Nephron (organoid): ENCODE measurements at regions not wholly inside any gene's neighbourhood (a gene's known extent, or its start where the extent isn't known, plus 50 kb on each side); places are given as distances from the start of the nearest gene placed in this dataset.
A peak's percentile ranks its signal among the peaks of the same experiment; 100 is the strongest.
"Not testable (repeated sequence)": the region's sequence is repeated elsewhere in the genome, so short reads cannot be mapped to it uniquely, and the experiment has no call there.

Source experiments
- H3K27ac Mint-ChIP-seq, 3 experiments: 2 replicates each; pipeline ENCODE4 v1.8.0; 2020; ENCODE audit warnings: mixed read lengths in 3 of 3, mild to moderate bottlenecking in 2 of 3, moderate library complexity in 1 of 3
- H3K27me3 Mint-ChIP-seq: 2 replicates; pipeline ENCODE4 v1.8.0; 2021; ENCODE audit warnings: low read depth, mild to moderate bottlenecking, moderate library complexity, mixed read lengths
- H3K36me3 Mint-ChIP-seq: 2 replicates; pipeline ENCODE4 v1.8.0; 2020; ENCODE audit warnings: low read depth, mixed read lengths
- H3K4me1 Mint-ChIP-seq: 2 replicates; pipeline ENCODE4 v1.8.0; 2020; ENCODE audit warnings: mixed read lengths
- H3K4me3 Mint-ChIP-seq, 3 experiments: 2 replicates each; pipeline ENCODE4 v1.8.0; 2020; ENCODE audit warnings: mild to moderate bottlenecking in 3 of 3, mixed read lengths in 3 of 3, moderate library complexity in 2 of 3
- H3K9me3 Mint-ChIP-seq: 2 replicates; pipeline ENCODE4 v1.8.0; 2020; ENCODE audit warnings: mixed read lengths
- TF ChIP-seq, protein P1 (sequence below), 3 experiments: fragments of 200-600 bp; sonication (generic); IDR thresholded peaks; one replicate each; pipeline ENCODE4 v1.5.0; 2021; ENCODE audit warnings: antibody characterized with exemption in 3 of 3; ENCODE audit not compliant: unreplicated experiment in 3 of 3

DNA sequence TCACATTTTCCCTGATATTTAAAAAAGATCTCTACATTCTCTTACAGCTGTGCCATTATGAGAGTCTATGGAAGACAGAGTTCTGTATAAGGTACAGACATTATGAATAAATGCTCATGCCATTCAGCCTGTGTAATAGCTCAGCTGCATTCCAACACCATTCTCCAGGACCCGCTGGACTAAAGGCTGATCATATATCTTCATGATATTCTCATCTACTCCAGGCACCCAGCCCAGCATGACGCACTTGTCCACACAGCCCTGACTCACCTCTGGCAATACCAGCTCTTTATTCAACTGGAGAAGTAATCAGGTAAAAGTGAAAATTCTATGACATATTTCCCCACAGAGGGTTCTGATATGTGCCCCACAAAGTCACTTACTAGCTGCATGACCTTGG lies 437.5 kb upstream of the FGF16 start:
- Mint-ChIP-seq H3K4me3 (no peak overlapping the region), H3K27me3 (no peaks in the 10 kb centered on the region), H3K27ac (peak overlapping the region in 2 of 3 experiments; percentile 42 to 66), H3K4me1 (no peaks in the 10 kb centered on the region), H3K9me3 (peaks cover 2% of the 10 kb centered on the region), H3K36me3 (no peaks in the 10 kb centered on the region)
- TF ChIP-seq, protein P1, sequence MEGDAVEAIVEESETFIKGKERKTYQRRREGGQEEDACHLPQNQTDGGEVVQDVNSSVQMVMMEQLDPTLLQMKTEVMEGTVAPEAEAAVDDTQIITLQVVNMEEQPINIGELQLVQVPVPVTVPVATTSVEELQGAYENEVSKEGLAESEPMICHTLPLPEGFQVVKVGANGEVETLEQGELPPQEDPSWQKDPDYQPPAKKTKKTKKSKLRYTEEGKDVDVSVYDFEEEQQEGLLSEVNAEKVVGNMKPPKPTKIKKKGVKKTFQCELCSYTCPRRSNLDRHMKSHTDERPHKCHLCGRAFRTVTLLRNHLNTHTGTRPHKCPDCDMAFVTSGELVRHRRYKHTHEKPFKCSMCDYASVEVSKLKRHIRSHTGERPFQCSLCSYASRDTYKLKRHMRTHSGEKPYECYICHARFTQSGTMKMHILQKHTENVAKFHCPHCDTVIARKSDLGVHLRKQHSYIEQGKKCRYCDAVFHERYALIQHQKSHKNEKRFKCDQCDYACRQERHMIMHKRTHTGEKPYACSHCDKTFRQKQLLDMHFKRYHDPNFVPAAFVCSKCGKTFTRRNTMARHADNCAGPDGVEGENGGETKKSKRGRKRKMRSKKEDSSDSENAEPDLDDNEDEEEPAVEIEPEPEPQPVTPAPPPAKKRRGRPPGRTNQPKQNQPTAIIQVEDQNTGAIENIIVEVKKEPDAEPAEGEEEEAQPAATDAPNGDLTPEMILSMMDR (IDR thresholded peaks at IDR 0.05; ENCODE audit: unreplicated experiment in 3 of 3), result no peak

DNA sequence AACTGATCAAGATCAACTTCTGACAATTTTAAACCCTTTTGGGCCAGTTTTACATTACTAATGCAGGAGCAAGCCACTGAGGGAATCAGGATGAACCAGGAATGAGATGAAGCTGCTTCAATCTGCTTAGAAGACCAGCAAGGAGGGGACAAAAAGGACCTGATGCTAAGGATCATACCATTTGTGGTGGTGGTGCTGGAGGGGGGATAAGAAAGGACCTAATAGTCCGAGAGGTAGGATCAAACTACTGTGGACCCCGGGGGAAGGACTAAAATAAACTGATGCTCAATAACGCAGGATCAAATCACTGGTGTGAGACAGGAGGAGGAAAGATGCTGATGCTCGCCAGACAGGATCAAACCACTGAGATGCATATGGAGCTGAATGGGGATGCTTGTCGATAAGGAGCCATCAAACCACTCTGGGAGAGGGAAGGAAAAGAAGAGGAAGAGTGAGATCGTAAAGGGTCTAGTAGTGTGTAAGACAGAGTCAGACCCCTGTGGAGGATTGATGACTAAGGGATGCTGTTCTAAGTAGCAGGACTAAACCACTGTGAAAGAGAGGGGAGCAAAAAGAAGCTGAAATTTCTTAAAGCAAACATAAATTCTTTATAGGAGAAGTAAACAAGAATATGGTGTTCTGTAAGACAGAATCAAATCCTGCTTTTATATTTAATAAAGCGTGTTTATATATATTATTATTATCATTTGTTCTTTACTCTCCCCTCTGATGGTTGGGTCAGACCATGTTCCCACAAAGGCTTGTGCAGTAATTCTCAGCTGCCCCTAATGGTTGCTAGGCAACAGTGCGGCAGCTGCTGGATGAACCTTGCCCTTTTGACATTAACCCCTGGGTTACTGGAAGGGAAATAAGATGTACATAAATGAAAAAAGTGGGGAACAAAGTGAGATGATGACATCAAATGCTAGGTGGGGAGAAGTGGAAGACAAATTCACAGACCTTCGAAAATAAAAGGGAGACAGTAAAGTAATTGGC lies 432.5 kb upstream of the FGF16 start:
- TF ChIP-seq, protein P1 (IDR thresholded peaks at IDR 0.05; ENCODE audit: unreplicated experiment in 3 of 3), result no peak
- Mint-ChIP-seq H3K4me1 (no peaks in the 10 kb centered on the region), H3K4me3 (no peak overlapping the region), H3K27ac (no peak overlapping the region), H3K36me3 (no peaks in the 10 kb centered on the region), H3K27me3 (no peaks in the 10 kb centered on the region), H3K9me3 (peaks cover 6% of the 10 kb centered on the region)

DNA sequence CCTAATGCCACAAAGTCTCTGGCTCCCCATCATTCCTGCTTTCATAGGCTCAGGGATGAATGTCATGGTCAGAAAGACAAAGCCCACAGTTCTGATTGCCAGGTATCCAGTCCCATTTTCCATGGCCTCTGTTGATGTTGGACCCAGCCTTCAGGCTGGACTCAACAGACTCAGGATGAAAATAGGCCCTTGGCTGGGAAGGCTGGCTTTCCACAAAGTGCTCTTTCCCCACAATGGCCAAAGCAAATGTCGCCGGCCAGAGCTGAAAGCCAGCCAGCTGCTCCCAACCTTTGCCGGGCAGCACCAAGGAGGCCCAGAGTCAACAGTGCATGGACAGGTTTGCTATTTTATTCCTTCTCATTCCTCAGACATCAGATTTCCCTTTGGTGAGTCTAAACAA lies 430.1 kb upstream of the FGF16 start:
- Mint-ChIP-seq H3K4me3 (no peak overlapping the region), H3K36me3 (no peaks in the 10 kb centered on the region), H3K27ac (no peak overlapping the region), H3K27me3 (no peaks in the 10 kb centered on the region), H3K4me1 (no peaks in the 10 kb centered on the region), H3K9me3 (peaks cover 4% of the 10 kb centered on the region)
- TF ChIP-seq, protein P1 (IDR thresholded peaks at IDR 0.05; ENCODE audit: unreplicated experiment in 3 of 3), result no peak

DNA sequence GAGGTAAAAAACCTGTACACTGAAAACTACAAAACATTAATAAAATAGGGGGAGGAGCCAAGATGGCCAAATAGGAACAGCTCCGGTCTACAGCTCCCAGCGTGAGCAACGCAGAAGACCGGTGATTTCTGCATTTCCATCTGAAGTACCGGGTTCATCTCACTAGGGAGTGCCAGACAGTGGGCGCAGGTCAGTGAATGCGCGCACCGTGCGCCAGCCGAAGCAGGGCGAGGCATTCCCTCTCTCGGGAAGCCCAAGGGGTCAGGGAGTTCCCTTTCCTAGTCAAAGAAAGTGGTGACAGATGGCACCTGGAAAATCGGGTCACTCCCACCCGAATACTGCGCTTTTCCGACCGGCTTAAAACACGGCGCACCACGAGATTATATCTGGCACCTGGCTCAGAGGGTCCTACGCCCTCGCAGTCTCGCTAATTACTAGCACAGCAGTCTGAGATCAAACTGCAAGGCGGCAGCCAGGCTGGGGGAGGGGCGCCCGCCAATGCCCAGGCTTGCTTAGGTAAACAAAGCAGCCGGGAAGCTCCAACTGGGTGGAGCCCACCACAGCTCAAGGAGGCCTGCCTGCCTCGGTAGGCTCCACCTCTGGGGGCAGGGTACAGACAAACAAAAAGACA lies 400.9 kb upstream of the FGF16 start:
- Mint-ChIP-seq H3K27ac (peak overlapping the region in 1 of 3 experiments; percentile 26), H3K9me3 (peaks cover 25% of the 10 kb centered on the region), H3K4me3 (peak overlapping the region; percentile 62 to 84 (median 78))
- not testable (repeated sequence) for H3K36me3 Mint-ChIP-seq, H3K4me1 Mint-ChIP-seq, H3K27me3 Mint-ChIP-seq

DNA sequence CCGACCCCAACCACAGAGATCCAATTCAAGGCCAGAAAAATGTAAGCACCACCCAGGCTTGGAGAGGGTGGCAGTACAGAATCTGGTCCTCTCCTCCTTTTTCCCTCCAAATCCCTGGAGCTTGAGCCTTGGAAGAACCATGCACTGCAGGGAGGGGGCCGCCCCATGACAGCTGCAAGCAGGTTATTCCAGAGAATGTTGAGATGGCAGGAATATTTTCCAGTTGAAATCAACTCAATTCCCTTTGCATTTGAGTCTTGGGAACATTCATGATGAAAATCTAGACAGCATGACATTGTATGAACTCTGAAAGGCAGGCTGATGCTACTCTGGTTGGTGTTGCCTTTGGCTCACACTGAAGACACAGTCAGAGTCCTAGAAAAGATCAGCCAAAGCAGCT lies 386.6 kb upstream of the FGF16 start:
- Mint-ChIP-seq H3K4me3 (no peak overlapping the region), H3K27ac (peak overlapping the region in 1 of 3 experiments; percentile 37), H3K36me3 (no peaks in the 10 kb centered on the region), H3K9me3 (peaks cover 16% of the 10 kb centered on the region), H3K4me1 (peaks cover 7% of the 10 kb centered on the region), H3K27me3 (no peaks in the 10 kb centered on the region)
- TF ChIP-seq, protein P1 (IDR thresholded peaks at IDR 0.05; ENCODE audit: unreplicated experiment in 3 of 3), result no peak

DNA sequence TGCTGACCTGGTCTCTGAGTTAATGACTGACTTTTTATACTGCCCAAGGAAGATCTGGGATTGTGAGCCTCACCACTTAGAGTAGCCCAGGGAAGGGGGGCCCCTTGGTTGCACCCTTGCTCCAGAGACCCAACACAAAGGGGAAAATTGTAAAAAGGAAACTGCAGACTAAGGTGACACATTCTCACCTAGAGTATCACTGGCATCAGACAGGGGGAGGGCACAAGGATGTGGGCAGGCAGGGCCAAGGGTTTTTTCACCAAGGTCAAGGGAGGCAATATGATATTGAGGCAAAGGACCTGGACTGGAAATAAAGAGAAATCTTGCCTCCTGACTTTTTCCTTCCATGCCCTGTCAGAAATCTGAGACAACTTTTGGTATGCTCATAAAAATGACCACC lies 386.2 kb upstream of the FGF16 start:
- no peak overlapping the region for H3K4me3 Mint-ChIP-seq
- H3K4me1 Mint-ChIP-seq, result peaks cover 7% of the 10 kb centered on the region
- TF ChIP-seq, protein P1 (IDR thresholded peaks at IDR 0.05; ENCODE audit: unreplicated experiment in 3 of 3), result no peak
- H3K9me3 Mint-ChIP-seq, result peaks cover 13% of the 10 kb centered on the region
- no peaks in the 10 kb centered on the region for H3K36me3 Mint-ChIP-seq
- no peaks in the 10 kb centered on the region for H3K27me3 Mint-ChIP-seq
- H3K27ac Mint-ChIP-seq, result peak overlapping the region in 1 of 3 experiments; percentile 37
